Nephron progenitor cell (in vitro differentiated cells): ENCODE measurements at regions not wholly inside any gene's neighbourhood (a gene's known extent, or its start where the extent isn't known, plus 50 kb on each side); places are given as distances from the start of the nearest gene placed in this dataset.

Experiments
- DNase-seq: peaks from one replicate; pipeline ENCODE4 v3.0.0; 2021
- H3K27ac Mint-ChIP-seq: 2 replicates; pipeline ENCODE4 v1.8.0; 2021; ENCODE audit warnings: mild to moderate bottlenecking, moderate library complexity, mixed read lengths
- H3K27me3 Mint-ChIP-seq: 2 replicates; pipeline ENCODE4 v1.8.0; 2021; ENCODE audit warnings: mild to moderate bottlenecking, low read depth, mixed read lengths; ENCODE audit not compliant: poor library complexity
- H3K36me3 Mint-ChIP-seq: 2 replicates; pipeline ENCODE4 v1.8.0; 2021; ENCODE audit warnings: low read depth, mixed read lengths
- H3K4me1 Mint-ChIP-seq: 2 replicates; pipeline ENCODE4 v1.8.0; 2021; ENCODE audit warnings: mixed read lengths
- H3K4me3 Mint-ChIP-seq: 2 replicates; pipeline ENCODE4 v1.8.0; 2021; ENCODE audit warnings: mild to moderate bottlenecking, moderate library complexity, mixed read lengths
- H3K9me3 Mint-ChIP-seq: 2 replicates; pipeline ENCODE4 v1.8.0; 2021; ENCODE audit warnings: mild to moderate bottlenecking, moderate library complexity, mixed read lengths
- CTCF ChIP-seq: fragments of 200-600 bp; sonication (generic); IDR thresholded peaks from 2 replicates; pipeline ENCODE4 v1.5.0; 2021; ENCODE audit warnings: antibody characterized with exemption

- H3K27ac Mint-ChIP-seq, result no peak overlapping the region
- peaks cover 26% of the 10 kb centered on the region for H3K27me3 Mint-ChIP-seq
- H3K36me3 Mint-ChIP-seq, result no peaks in the 10 kb centered on the region
- no peak for DNase-seq
- H3K4me1 Mint-ChIP-seq, result peaks cover 13% of the 10 kb centered on the region
- TF ChIP-seq CTCF, result no peak
- H3K4me3 Mint-ChIP-seq, result no peak overlapping the region
- peaks cover 10% of the 10 kb centered on the region for H3K9me3 Mint-ChIP-seq
Observed at GRCh38 chr2:121862286-121862685, 106.8 kb downstream of the TSN start.

GRCh38 chr2:121865914-121866313, 110.5 kb downstream of the TSN start:
- no peak for DNase-seq
- Mint-ChIP-seq H3K9me3 (peaks cover 10% of the 10 kb centered on the region), H3K36me3 (no peaks in the 10 kb centered on the region), H3K27ac (no peak overlapping the region), H3K27me3 (peaks cover 21% of the 10 kb centered on the region), H3K4me3 (no peak overlapping the region), H3K4me1 (peaks cover 24% of the 10 kb centered on the region)
- no peak for TF ChIP-seq CTCF

DNA sequence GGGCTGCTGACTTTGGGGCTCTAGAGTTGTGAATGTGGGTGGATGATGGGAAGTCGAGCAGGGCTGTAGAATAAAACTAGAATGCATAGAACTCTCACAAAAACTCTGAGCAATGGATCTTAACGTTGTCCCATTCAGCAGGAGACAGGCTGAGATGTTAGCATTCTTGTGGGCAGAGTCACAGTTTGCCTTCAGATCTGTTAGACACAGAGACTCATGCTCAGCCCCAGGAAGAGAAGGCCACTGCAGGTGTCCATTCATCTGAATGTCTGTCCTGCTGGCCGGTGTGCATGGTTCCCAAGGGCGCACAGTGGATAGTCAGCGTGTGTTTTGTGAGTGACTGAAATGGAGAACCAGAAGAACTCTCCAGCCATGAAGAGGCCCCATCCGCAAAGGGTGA, 111.3 kb downstream of the TSN start:
- H3K4me1 Mint-ChIP-seq, result peaks cover 19% of the 10 kb centered on the region

GRCh38 chr2:121868652-121869051, 113.2 kb downstream of the TSN start:
- no peak for DNase-seq
- H3K27me3 Mint-ChIP-seq, result peaks cover 16% of the 10 kb centered on the region
- H3K4me3 Mint-ChIP-seq, result no peak overlapping the region
- TF ChIP-seq CTCF, result no peak
- peaks cover 5% of the 10 kb centered on the region for H3K9me3 Mint-ChIP-seq
- H3K36me3 Mint-ChIP-seq, result no peaks in the 10 kb centered on the region
- no peak overlapping the region for H3K27ac Mint-ChIP-seq
- H3K4me1 Mint-ChIP-seq, result peaks cover 19% of the 10 kb centered on the region

More for the DNA sequence above, 111.3 kb downstream of the TSN start:
- DNase-seq, result no peak
- peaks cover 10% of the 10 kb centered on the region for H3K9me3 Mint-ChIP-seq
- H3K36me3 Mint-ChIP-seq, result no peaks in the 10 kb centered on the region
- H3K27me3 Mint-ChIP-seq, result peaks cover 21% of the 10 kb centered on the region
- H3K27ac Mint-ChIP-seq, result no peak overlapping the region
- TF ChIP-seq CTCF, result no peak
- no peak overlapping the region for H3K4me3 Mint-ChIP-seq

GRCh38 chr2:121869363-121869762, 113.9 kb downstream of the TSN start:
- H3K27ac Mint-ChIP-seq, result no peak overlapping the region
- H3K36me3 Mint-ChIP-seq, result no peaks in the 10 kb centered on the region
- DNase-seq, result no peak
- H3K4me1 Mint-ChIP-seq, result peaks cover 19% of the 10 kb centered on the region
- TF ChIP-seq CTCF, result no peak
- H3K9me3 Mint-ChIP-seq, result no peaks in the 10 kb centered on the region
- H3K4me3 Mint-ChIP-seq, result no peak overlapping the region
- H3K27me3 Mint-ChIP-seq, result peaks cover 12% of the 10 kb centered on the region

DNA sequence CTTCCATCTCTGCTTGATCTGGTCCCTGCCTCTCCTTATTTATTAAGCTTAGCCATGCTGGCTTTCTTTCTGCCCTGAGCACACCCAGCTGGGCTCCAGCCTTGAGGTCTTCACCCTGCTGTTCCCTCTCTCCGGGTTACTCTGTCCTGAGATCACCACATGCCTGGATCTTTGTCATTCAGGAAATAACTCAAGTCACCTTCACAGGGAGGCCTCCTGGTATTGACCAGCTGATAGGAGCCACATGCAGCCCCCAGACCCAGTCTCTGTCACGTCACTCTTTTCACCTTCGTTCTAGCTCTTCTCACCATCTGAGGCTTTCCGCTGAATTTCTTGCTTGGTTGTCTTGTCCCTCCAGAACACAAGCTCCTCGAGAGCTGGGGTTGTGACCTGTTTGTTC, 114.4 kb downstream of the TSN start:
- peaks cover 12% of the 10 kb centered on the region for H3K27me3 Mint-ChIP-seq
- H3K27ac Mint-ChIP-seq, result no peak overlapping the region
- no peaks in the 10 kb centered on the region for H3K36me3 Mint-ChIP-seq
- no peak overlapping the region for H3K4me3 Mint-ChIP-seq
- no peak for DNase-seq
- H3K4me1 Mint-ChIP-seq, result peaks cover 19% of the 10 kb centered on the region
- TF ChIP-seq CTCF, result no peak
- H3K9me3 Mint-ChIP-seq, result no peaks in the 10 kb centered on the region
